Fibroblast of villous mesenchyme (primary cell): ENCODE measurements at regions not wholly inside any gene's neighbourhood (a gene's known extent, or its start where the extent isn't known, plus 50 kb on each side); places are given as distances from the start of the nearest gene placed in this dataset.
"Not testable (repeated sequence)": the region's sequence is repeated elsewhere in the genome, so short reads cannot be mapped to it uniquely, and the experiment has no call there.

Source experiments
- DNase-seq: peaks from one replicate; pipeline ENCODE4 v3.0.0-alpha.2; 2010; ENCODE audit warnings: low read depth
- H3K4me3 ChIP-seq: 2 replicates; pipeline ENCODE4 v1.5.1; 2011; ENCODE audit warnings: low read depth, mild to moderate bottlenecking, low read length
- TF ChIP-seq, protein P1 (sequence below): IDR thresholded peaks from 2 replicates; pipeline ENCODE4 v1.5.1; 2012; ENCODE audit warnings: low read depth, mild to moderate bottlenecking, low read length; ENCODE audit not compliant: insufficient read depth

DNA sequence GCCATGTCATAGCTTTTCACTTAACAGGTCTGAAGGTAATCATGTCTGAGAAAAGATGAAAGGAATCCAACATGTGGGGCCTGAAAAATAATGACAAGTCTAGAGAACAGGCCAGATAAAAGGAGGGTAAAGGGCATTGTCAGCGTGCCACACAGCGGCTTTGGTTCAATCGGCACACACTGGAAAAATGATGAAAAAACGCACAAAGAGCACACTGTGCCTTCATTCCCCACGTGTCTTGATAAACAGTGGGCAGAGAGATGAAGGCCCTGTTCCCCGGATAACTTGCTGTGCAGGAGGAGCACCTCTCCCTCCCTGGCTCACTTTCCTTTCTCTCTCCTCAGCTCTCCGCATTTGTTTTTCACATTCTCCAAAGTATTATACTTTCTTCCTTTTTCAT is 766.3 kb downstream of the TDRD15 start:
- no peak for DNase-seq
- H3K4me3 ChIP-seq: no peak overlapping the region
- TF ChIP-seq, protein P1, sequence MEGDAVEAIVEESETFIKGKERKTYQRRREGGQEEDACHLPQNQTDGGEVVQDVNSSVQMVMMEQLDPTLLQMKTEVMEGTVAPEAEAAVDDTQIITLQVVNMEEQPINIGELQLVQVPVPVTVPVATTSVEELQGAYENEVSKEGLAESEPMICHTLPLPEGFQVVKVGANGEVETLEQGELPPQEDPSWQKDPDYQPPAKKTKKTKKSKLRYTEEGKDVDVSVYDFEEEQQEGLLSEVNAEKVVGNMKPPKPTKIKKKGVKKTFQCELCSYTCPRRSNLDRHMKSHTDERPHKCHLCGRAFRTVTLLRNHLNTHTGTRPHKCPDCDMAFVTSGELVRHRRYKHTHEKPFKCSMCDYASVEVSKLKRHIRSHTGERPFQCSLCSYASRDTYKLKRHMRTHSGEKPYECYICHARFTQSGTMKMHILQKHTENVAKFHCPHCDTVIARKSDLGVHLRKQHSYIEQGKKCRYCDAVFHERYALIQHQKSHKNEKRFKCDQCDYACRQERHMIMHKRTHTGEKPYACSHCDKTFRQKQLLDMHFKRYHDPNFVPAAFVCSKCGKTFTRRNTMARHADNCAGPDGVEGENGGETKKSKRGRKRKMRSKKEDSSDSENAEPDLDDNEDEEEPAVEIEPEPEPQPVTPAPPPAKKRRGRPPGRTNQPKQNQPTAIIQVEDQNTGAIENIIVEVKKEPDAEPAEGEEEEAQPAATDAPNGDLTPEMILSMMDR: no peak

DNA sequence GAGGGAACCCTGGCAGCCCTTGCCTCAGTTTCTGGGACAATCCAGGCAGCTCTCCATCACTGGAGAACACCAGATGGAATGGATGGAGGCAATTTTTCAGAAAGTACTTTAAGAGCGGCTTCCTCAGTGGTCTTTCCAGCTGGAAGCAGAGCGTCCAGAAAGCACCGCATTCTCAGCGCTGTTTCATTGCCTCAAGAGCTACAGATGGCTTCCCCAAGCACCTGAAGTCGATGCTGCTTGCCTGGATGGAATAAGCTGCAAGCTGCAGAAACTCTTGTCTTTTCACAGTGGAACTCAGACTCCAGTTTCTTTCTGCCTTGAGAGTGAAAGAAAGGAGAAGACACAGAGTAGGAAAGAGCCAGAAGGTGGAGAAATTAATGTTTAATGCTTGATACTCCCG is 766.9 kb downstream of the TDRD15 start:
- no peak overlapping the region for H3K4me3 ChIP-seq
- no peak for DNase-seq
- TF ChIP-seq, protein P1: no peak

DNA sequence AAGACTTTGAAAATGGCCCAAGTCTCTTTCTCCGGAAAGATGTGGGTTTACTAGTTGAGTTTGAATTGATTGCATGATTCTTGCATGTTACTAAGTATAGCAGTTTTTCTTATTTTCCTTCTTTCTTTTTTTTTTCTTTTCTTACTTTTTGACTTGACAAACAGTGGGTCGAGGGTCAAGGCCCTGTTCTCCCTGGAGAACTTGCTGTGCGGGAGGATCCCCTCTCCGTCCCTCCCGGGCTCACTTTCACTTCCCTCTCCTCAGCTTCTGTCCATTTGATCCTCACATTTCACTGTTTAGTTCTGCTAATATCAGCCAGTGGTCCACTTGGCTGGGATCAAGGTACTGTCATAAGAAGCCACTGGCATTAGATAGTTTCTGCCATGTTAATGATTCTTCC is 767.4 kb downstream of the TDRD15 start:
- no peak overlapping the region for H3K4me3 ChIP-seq
- TF ChIP-seq, protein P1: no peak
- no peak for DNase-seq

DNA sequence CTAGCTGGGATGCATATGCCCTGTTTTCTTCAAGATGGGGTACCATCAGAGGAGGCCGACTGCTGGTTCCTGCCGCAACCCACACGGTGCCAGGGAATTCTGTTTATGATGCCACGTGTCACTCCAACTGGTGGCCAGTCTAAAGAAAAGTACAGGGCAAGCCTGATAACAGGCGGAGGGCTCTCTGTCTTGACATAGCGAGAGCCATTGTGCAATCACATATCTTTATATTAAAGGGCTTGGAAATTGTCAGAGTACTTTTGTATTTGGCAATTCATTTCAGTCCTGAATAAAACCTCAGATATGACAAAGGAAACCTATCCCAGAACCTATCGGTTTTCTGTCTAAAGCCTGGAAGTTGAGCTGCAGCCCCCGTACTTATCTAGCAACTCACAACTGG is 768.4 kb downstream of the TDRD15 start:
- no peak for DNase-seq

DNA sequence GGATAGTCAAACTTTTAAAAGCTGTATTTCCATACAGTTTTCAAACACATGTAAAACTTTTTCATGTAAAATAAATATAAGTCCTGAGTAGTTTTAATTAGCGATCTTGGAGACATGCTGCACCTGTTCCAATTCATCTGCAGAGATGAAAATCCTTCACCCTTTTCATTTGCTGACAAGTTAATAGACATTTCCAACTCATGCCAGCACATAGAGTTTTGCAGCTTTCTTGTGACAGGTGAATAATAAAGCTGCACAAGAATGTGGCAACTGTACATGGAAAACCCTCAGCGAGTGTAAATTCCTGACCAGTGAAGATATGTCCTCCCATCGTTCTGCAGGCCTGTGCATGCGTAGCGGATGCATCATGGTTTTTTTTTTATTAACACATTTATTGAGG is 771.4 kb downstream of the TDRD15 start:
- TF ChIP-seq, protein P1: no peak
- no peak for DNase-seq
- no peak overlapping the region for H3K4me3 ChIP-seq

More for the DNA sequence above, 768.4 kb downstream of the TDRD15 start:
- H3K4me3 ChIP-seq: no peak overlapping the region
- TF ChIP-seq, protein P1: no peak

DNA sequence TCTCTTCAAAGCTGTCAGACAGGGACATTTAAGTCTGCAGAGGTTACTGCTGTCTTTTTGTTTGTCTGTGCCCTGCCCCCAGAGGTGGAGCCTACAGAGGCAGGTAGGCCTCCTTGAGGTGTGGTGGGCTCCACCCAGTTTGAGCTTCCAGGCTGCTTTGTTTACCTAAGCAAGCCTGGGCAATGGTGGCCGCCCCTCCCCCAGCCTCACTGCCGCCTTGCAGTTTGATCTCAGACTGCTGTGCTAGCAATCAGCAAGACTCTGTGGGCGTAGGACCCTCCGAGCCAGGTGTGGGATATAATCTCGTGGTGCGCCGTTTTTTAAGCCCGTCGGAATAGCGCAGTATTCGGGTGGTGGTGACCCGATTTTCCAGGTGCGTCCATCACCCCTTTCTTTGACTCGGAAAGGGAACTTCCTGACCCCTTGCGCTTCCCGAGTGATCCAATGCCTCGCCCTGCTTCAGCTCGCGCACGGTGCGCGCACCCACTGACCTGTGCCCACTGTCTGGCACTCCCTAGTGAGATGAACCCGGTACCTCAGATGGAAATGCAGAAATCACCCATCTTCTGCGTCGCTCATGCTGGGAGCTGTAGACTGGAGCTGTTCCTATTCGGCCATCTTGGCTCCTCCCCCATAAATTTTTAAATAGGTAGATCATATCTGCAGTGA is 785.1 kb downstream of the TDRD15 start:
- H3K4me3 ChIP-seq, DNase-seq: not testable (repeated sequence)

DNA sequence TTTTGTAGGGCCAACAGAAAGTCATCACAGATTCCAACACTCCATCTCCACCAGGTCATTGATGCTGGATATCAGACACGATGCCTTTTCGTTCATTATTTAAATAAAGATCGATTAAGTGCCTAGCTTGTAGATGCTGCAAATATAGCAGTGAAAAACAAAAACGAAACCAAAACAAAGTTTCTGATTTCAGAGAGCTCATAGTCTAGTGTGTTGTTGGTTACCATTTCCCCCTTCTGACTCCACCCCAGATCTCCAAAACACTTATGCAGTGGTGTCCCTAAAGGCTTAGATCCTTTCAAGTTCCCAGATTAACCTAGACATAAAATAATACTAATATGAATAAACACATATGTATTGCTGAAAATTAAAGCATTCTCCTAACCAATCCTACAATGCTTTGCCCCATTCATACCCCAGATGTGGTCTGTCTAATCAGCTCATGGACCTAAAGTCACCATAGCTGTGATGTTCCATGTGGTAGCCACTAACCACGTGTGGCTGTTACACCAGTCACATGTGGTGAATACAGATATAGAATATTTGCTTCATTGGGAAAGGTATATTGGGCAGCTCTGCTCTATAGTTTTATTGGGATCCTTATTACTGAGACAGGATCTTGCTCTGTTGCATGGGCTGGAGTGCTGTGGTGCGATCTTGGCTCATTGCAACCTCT is 787.2 kb downstream of the TDRD15 start:
- no peak for DNase-seq
- TF ChIP-seq, protein P1: no peak
- no peak overlapping the region for H3K4me3 ChIP-seq
